Neural progenitor cell (in vitro differentiated cells): ENCODE measurements at regions not wholly inside any gene's neighbourhood (a gene's known extent, or its start where the extent isn't known, plus 50 kb on each side); places are given as distances from the start of the nearest gene placed in this dataset.

Experiments
- DNase-seq: peaks from one replicate; pipeline ENCODE4 v3.0.0-alpha.2; 2016; ENCODE audit warnings: low spot score
- H2AFZ ChIP-seq: fragments of 200-600 bp; sonication (generic); replicated peaks from 2 replicates; pipeline ENCODE4 v1.6.1; 2016; ENCODE audit warnings: antibody characterized with exemption
- H3F3A ChIP-seq: fragments of 200-600 bp; sonication (generic); 2 replicates; pipeline ENCODE4 v1.6.1; 2016; ENCODE audit warnings: antibody characterized with exemption, low read depth
- H3K27ac ChIP-seq: fragments of 200-600 bp; sonication (generic); 2 replicates; pipeline ENCODE4 v1.5.1; 2016; ENCODE audit warnings: mild to moderate bottlenecking
- H3K27me3 ChIP-seq: fragments of 200-600 bp; sonication (generic); 2 replicates; pipeline ENCODE4 v1.6.1; 2016; ENCODE audit warnings: mild to moderate bottlenecking, moderate library complexity
- H3K36me3 ChIP-seq: fragments of 200-600 bp; sonication (generic); 2 replicates; pipeline ENCODE4 v1.5.1; 2016
- H3K4me1 ChIP-seq: fragments of 200-600 bp; sonication (generic); 2 replicates; pipeline ENCODE4 v1.6.1; 2016; ENCODE audit warnings: mixed run types
- H3K4me2 ChIP-seq: fragments of 200-600 bp; sonication (generic); 2 replicates; pipeline ENCODE4 v1.6.1; 2016
- H3K4me3 ChIP-seq: fragments of 200-600 bp; sonication (generic); 2 replicates; pipeline ENCODE4 v1.5.1; 2016
- H3K79me2 ChIP-seq: fragments of 200-600 bp; sonication (generic); 2 replicates; pipeline ENCODE4 v1.6.1; 2016; ENCODE audit warnings: low read depth
- H3K9ac ChIP-seq: fragments of 200-600 bp; sonication (generic); 2 replicates; pipeline ENCODE4 v1.6.1; 2016
- H3K9me3 ChIP-seq: fragments of 200-600 bp; sonication (generic); 2 replicates; pipeline ENCODE4 v1.5.1; 2016; ENCODE audit warnings: low read depth
- H4K20me1 ChIP-seq: fragments of 200-600 bp; sonication (generic); 2 replicates; pipeline ENCODE4 v1.6.1; 2016; ENCODE audit warnings: low read depth
- H3K27ac Mint-ChIP-seq: 3 replicates; pipeline ENCODE4 v1.8.0; 2021; ENCODE audit warnings: mixed read lengths
- H3K27me3 Mint-ChIP-seq: 2 replicates; pipeline ENCODE4 v1.8.0; 2022; ENCODE audit warnings: low read depth, mild to moderate bottlenecking, inconsistent platforms, moderate library complexity, mixed read lengths; ENCODE audit not compliant: insufficient read depth
- H3K36me3 Mint-ChIP-seq: 3 replicates; pipeline ENCODE4 v1.8.0; 2021; ENCODE audit warnings: mixed read lengths
- H3K4me1 Mint-ChIP-seq: 3 replicates; pipeline ENCODE4 v1.8.0; 2021; ENCODE audit warnings: mixed read lengths
- H3K4me3 Mint-ChIP-seq: 3 replicates; pipeline ENCODE4 v1.8.0; 2021; ENCODE audit warnings: mild to moderate bottlenecking, moderate library complexity, mixed read lengths
- H3K9me3 Mint-ChIP-seq: 3 replicates; pipeline ENCODE4 v1.8.0; 2020; ENCODE audit warnings: mixed read lengths
- EZH2 ChIP-seq: fragments of 200-600 bp; sonication (generic); IDR thresholded peaks from 2 replicates; pipeline ENCODE4 v1.6.1; 2017; ENCODE audit warnings: antibody characterized with exemption, mild to moderate bottlenecking, moderate library complexity
- EZH2phosphoT487 ChIP-seq: fragments of 200-600 bp; sonication (generic); IDR thresholded peaks from 2 replicates; pipeline ENCODE4 v1.6.1; 2017; ENCODE audit warnings: antibody characterized with exemption
- TF ChIP-seq, protein P1 (sequence below): fragments of 200-600 bp; sonication (generic); IDR thresholded peaks from 2 replicates; pipeline ENCODE4 v1.5.1; 2017; ENCODE audit warnings: antibody characterized with exemption, mild to moderate bottlenecking

GRCh38 chr2:83959266-83959665, 499.8 kb downstream of the SUCLG1 start:
- no peak overlapping the region for H2AFZ ChIP-seq
- no peaks in the 10 kb centered on the region for H3K4me1 ChIP-seq
- no peaks in the 10 kb centered on the region for H3F3A ChIP-seq
- no peak overlapping the region for H3K9ac ChIP-seq
- no peaks in the 10 kb centered on the region for H3K9me3 Mint-ChIP-seq
- H4K20me1 ChIP-seq = no peaks in the 10 kb centered on the region
- H3K79me2 ChIP-seq = no peaks in the 10 kb centered on the region
- H3K9me3 ChIP-seq = no peaks in the 10 kb centered on the region
- H3K36me3 Mint-ChIP-seq = no peaks in the 10 kb centered on the region
- no peaks in the 10 kb centered on the region for H3K36me3 ChIP-seq
- TF ChIP-seq EZH2 = no peak
- TF ChIP-seq EZH2phosphoT487 = no peak
- TF ChIP-seq, protein P1, sequence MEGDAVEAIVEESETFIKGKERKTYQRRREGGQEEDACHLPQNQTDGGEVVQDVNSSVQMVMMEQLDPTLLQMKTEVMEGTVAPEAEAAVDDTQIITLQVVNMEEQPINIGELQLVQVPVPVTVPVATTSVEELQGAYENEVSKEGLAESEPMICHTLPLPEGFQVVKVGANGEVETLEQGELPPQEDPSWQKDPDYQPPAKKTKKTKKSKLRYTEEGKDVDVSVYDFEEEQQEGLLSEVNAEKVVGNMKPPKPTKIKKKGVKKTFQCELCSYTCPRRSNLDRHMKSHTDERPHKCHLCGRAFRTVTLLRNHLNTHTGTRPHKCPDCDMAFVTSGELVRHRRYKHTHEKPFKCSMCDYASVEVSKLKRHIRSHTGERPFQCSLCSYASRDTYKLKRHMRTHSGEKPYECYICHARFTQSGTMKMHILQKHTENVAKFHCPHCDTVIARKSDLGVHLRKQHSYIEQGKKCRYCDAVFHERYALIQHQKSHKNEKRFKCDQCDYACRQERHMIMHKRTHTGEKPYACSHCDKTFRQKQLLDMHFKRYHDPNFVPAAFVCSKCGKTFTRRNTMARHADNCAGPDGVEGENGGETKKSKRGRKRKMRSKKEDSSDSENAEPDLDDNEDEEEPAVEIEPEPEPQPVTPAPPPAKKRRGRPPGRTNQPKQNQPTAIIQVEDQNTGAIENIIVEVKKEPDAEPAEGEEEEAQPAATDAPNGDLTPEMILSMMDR = no peak
- no peaks in the 10 kb centered on the region for H3K27me3 Mint-ChIP-seq
- no peak for DNase-seq
- H3K27me3 ChIP-seq = no peaks in the 10 kb centered on the region
- H3K27ac ChIP-seq = no peak overlapping the region
- no peak overlapping the region for H3K4me3 Mint-ChIP-seq
- no peak overlapping the region for H3K4me2 ChIP-seq
- H3K27ac Mint-ChIP-seq = no peak overlapping the region
- no peaks in the 10 kb centered on the region for H3K4me1 Mint-ChIP-seq
- no peak overlapping the region for H3K4me3 ChIP-seq

GRCh38 chr2:83956991-83957390, 502.1 kb downstream of the SUCLG1 start:
- H4K20me1 ChIP-seq = no peaks in the 10 kb centered on the region
- TF ChIP-seq EZH2 = no peak
- TF ChIP-seq, protein P1 = no peak
- TF ChIP-seq EZH2phosphoT487 = no peak
- no peaks in the 10 kb centered on the region for H3K79me2 ChIP-seq

GRCh38 chr2:83953697-83954096, 505.4 kb downstream of the SUCLG1 start:
- Histone ChIP-seq H3K79me2 (no peaks in the 10 kb centered on the region), H3K9ac (no peak overlapping the region), H3K4me1 (no peaks in the 10 kb centered on the region), H4K20me1 (no peaks in the 10 kb centered on the region), H3K27ac (no peak overlapping the region), H3K27me3 (no peaks in the 10 kb centered on the region), H3K4me2 (no peak overlapping the region), H3F3A (no peaks in the 10 kb centered on the region), H3K4me3 (no peak overlapping the region), H3K9me3 (no peaks in the 10 kb centered on the region), H3K36me3 (no peaks in the 10 kb centered on the region), H2AFZ (peak overlapping the region; percentile 24)
- Mint-ChIP-seq H3K36me3 (no peaks in the 10 kb centered on the region), H3K27me3 (no peaks in the 10 kb centered on the region), H3K4me3 (no peak overlapping the region), H3K27ac (no peak overlapping the region), H3K9me3 (no peaks in the 10 kb centered on the region), H3K4me1 (no peaks in the 10 kb centered on the region)
- no peak for DNase-seq
- TF ChIP-seq EZH2 (no peak), EZH2phosphoT487 (no peak)
- TF ChIP-seq, protein P1 = no peak

More at GRCh38 chr2:83956991-83957390, 502.1 kb downstream of the SUCLG1 start:
- no peaks in the 10 kb centered on the region for H3K9me3 ChIP-seq
- H3F3A ChIP-seq = no peaks in the 10 kb centered on the region
- H3K27ac ChIP-seq = no peak overlapping the region
- Mint-ChIP-seq H3K4me3 (no peak overlapping the region), H3K9me3 (no peaks in the 10 kb centered on the region), H3K27me3 (no peaks in the 10 kb centered on the region), H3K27ac (no peak overlapping the region), H3K36me3 (no peaks in the 10 kb centered on the region), H3K4me1 (no peaks in the 10 kb centered on the region)
- H3K9ac ChIP-seq = no peak overlapping the region
- no peaks in the 10 kb centered on the region for H3K4me1 ChIP-seq
- no peak for DNase-seq
- H3K36me3 ChIP-seq = no peaks in the 10 kb centered on the region
- H2AFZ ChIP-seq = no peak overlapping the region
- H3K27me3 ChIP-seq = no peaks in the 10 kb centered on the region
- no peak overlapping the region for H3K4me2 ChIP-seq
- H3K4me3 ChIP-seq = no peak overlapping the region
